Fibroblast of skin of right biceps (primary cell): ENCODE measurements at regions not wholly inside any gene's neighbourhood (a gene's known extent, or its start where the extent isn't known, plus 50 kb on each side); places are given as distances from the start of the nearest gene placed in this dataset.
"Not testable (repeated sequence)": the region's sequence is repeated elsewhere in the genome, so short reads cannot be mapped to it uniquely, and the experiment has no call there.

Source experiments
- DNase-seq: peaks from one replicate; pipeline ENCODE4 v3.0.0-alpha.2; 2013

DNA sequence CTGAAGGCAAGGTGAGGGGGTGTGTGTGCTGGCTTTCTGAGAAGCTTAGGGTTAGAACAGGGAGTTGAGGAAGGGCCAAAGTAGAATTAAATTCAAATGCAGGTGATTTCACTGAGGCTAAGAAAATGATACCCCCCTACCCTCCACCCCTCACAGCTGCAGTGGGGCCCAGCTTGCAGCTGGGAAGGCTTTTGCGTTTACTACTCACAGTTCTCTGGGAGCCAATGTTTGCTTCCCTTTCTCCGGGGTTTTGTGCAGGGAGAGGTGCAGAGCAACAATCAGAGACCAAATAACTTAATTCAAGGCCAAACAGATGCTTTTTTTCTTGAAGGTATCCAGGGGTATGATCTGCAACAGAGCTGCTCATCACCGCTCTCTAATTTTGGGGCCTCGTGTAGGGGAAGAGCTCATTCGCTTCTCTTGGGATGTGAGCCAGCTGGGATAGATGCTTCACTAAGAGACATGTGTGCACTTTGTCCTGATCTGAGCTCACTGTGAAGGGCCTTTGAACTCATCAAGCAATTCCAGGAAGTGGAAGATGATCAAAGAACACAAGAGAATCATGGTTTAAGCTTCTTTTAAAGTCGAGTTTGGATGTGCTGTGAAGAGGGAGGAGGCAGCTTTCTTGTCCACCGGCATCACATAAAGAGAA is 122.7 kb upstream of the C1GALT1C1 start:
- no peak for DNase-seq

DNA sequence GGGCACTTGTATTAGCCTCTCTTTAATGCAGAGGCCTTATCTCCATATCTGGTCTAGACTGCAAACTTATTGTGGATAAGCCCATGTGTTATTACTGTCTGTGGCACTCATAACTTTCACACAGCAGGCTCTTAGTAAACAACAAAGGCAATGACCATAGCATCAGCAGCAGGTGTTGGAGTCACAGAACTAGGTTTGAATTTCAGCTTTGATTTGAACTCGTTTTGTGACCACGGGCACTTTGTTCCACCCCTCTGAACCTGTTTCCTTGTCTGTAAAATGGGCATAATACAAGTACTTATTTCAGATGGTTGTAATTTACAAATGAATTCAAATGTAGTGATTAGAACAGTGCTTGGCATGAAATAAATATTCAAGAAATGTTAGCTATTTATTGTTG is 121.8 kb upstream of the C1GALT1C1 start:
- DNase-seq: no peak

DNA sequence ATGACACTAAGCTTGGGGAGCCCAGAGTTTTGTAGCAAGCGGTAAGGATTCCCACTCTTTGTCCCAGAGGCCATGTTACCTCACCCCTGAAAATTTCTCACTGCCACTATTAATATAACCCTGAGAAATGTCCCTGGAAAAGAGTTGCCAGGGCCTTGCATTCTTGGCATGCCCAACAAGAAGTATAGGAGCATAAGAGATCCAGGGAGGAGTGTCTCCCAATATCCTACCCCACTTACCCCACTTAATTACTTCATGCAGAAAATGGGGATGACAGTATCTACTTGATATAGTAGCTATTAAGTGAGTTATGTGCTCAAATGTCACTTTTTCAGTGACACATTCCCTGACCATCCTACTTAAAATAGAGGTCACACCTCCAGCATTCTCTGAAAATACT is 120.5 kb upstream of the C1GALT1C1 start:
- no peak for DNase-seq

DNA sequence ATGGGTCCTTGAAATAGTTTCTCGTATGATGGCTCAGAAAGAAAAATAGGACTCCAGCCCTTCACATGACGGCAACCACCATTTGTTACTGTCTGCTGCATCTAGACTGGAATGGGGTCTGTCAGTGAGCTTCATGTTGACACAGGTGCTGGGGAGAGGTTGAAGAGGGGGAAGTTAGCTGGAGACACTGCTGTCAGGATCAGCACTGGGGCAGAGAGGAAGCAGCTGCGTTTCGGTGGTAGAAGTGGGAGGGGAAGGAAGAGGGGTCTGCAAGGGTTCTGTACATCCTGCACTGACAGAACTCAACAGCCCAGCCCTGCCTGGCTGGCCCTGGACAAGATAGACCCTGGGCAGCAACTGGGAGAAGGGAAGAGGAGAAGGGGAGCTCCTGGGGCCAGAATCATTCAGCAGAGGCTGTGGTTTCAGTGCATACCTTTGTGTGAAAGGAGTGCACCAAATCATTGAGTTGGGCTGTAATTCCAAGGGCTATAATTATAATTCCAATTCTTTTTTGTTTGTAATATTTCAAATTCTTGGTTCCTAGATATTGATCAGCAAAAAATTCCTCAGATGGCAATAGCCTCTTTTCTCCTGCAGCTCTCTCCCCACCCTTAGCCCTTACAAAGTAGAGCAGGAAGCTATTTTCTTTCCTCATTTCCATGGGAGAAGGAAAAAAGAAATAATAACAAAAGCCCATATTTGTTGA is 119.4 kb upstream of the C1GALT1C1 start:
- peak; percentile 22 for DNase-seq

DNA sequence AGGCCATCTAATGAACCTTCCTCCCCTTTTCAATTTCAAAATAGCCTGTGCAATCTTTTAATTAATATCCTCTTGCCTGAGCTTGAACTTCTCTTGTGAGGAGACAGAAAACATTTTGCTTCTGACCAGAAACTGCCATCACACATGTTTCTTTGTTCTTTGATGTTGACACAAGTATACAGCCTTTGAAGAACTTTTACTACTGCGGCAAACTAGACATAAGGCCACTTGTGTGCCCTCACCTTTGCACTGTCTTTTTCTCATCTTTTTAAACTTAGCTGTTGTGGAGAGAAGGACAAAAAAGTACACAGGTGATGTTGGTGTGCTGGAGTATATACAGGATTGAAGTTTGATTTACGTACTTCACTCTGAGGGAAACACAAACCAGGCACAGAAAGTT is 116.3 kb upstream of the C1GALT1C1 start:
- no peak for DNase-seq

DNA sequence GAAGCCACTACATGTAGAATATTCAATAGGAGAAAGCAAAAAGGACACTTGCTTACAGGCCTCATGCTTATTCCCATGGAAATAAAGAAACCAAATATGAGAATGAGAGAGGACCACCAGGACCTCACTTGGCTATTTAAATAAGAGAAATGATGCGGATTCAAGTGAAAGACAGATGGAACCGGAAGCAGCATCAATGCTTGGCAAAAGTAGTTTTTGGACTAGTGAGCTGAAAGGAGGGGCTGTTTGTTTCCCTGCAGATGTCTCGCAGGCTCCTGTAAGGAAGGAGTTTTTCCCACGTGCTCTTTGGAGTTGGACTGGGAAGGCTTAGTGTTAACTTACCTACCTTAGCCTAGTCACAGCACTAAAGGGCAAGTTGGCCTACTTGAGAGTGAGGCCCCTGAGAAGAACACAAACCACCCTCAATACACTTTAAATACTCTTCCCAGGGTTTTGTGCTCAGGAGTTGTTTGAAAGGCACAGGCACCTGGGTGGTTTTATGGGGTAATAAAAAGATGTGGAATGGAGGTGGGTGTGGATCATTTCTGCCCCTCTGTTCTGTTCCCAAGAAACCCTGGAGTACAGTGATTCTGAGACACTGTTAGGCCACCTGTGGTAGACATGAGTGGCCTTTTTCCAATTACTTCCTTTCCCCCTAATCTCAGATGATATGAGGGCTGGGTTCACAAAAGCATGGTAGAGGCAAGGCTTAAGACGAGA is 113.3 kb upstream of the C1GALT1C1 start:
- no peak for DNase-seq

DNA sequence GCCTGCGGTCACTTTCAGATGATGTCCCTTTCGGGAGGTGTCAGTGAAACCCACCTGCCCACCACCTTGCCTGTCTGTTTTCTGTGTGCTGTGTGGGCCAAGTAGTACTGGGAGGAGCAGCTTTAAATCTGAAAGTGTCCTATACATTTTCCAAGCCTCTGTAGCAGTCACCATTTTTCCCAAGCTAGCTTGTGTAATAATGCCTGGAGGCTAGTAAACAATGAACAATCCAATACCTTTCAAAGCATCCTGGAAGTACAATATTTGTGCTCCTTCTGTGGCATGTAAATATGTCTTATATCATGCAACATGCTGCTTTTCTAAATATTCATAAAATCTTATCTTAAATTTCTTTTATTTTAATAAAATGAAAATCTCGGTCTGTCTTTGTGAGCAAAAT is 111.6 kb upstream of the C1GALT1C1 start:
- no peak for DNase-seq

DNA sequence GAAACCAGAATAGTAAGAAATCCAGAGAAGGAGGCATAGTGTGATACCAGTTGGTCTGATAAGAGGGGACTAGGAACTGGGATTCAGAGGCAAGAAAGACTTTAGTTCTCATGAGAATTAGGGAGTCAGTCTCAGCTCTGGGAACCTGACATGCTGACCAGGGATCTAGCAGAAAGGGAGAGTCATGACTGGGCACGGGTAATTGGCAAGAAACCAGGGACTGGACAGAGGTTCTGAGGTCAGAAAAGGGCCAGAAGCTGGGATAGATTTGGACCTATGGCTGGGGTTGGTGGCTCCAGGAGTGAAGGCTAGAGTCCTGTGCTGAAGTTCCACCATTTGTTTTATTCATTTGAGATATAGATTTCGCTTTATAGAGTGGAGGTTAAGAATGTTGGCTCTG is 110.2 kb upstream of the C1GALT1C1 start:
- DNase-seq: no peak

DNA sequence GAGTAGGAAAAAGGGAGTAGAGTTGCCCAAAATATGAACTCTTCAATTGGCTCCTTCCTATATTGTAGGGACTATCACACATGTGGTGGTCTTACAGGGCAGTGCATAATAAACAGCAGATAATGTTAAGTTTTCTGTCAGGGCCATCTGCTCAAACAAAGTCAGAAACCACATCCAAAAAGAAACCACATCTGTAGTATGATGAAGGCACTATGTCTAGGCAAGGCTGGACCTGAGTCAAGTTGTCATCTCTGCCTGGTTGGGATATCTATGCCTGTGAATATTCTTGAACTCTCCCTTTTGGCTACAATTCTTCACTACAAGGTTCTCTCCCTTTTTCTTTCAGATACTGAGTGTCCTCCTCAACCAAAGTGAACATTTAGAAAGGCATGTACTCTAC is 109.4 kb upstream of the C1GALT1C1 start:
- no peak for DNase-seq

DNA sequence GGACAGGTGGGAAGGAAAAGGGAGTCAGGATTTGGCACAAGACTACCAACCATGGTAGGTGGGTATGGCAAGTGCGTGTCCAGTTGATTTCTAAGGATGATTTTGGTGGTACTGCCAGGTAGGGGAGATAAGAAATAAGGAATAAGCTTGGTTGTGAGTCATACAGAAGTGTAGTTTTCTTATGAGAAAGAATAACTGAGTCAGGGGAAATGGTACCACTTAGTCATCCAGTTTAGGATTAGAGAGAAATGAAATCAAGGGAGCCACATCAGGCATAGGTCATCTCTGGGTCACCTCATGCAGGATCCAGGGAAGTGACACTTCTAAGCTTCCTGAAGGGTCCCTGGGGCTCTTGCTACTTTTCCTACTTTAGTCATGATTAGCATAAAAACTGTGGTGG is 107.1 kb upstream of the C1GALT1C1 start:
- DNase-seq: peak; percentile 64

DNA sequence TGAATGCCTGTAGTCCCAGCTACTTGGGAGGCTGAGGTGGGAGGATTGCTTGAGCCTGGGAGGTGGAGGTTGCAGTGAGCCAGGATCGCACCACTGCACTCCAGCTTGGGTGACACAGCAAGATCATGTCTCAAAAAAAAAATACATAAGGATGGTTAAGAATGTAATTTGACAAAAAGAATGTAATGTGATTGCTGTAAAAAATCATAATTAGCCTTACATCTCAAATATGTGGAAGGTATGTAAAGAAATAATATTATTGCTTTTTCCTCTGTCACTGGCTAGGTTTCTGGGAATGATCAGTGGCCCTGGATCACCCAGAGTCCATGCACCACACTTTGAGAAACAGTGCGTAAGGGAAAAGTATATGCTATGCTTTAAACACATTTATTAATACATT is 106.1 kb upstream of the C1GALT1C1 start:
- peak; percentile 15 for DNase-seq

DNA sequence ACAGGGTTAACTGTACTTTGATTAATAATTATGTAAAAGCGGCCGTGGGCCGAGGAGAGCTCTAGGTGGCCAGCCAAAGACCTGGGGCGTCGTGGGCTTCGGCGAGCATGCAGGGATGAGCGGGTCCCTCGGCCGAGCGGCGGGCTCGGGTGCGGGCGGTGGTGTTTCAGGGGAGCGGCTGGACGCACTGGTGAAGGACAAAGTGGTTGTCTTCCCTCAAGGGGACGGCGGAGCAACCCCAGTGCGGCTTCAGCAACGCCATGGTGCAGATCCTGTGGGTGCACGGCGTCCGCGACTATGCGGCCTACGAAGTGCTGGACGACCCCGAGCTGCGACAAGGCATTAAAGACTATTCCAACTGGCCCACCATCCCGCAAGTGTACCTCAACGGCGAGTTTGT is 103.0 kb upstream of the C1GALT1C1 start:
- DNase-seq: no peak

DNA sequence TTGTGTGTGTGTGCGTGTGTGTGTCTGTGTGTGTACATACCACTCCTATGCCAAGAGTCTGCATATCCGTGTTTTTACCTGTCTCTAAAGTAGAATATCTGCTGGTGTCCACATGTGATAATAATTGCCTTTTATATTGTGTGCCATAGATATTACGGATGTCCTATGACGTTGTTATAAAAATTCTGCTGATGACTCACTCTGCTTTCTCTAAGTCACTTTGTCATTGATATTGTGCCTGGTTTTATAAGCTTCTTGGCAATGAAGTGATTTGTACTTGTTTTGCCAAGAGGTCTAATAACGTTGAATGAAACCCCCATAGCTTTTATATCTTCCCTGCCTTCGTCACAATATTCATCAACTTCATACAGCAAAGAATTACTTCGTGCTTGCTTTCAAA is 102.6 kb upstream of the C1GALT1C1 start:
- DNase-seq: no peak

DNA sequence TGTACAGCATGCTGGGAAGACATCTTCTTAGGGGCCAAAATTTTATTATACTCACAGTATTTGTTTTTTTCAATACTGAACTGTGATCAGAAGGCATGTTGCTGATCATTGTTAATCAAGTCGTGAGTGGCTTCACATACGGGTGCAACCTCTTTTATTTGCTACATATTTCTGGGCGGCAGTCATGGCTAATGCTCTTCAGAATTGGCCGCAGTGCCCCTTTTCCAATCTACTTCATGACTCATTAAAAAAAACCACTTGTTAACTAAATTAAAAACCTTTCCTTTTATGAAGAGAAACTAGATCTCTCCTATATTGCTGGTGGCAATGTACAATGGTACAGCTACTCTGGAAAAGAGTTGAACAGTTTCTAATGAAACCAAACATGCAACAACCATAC is 101.5 kb upstream of the C1GALT1C1 start:
- peak; percentile 10 for DNase-seq

DNA sequence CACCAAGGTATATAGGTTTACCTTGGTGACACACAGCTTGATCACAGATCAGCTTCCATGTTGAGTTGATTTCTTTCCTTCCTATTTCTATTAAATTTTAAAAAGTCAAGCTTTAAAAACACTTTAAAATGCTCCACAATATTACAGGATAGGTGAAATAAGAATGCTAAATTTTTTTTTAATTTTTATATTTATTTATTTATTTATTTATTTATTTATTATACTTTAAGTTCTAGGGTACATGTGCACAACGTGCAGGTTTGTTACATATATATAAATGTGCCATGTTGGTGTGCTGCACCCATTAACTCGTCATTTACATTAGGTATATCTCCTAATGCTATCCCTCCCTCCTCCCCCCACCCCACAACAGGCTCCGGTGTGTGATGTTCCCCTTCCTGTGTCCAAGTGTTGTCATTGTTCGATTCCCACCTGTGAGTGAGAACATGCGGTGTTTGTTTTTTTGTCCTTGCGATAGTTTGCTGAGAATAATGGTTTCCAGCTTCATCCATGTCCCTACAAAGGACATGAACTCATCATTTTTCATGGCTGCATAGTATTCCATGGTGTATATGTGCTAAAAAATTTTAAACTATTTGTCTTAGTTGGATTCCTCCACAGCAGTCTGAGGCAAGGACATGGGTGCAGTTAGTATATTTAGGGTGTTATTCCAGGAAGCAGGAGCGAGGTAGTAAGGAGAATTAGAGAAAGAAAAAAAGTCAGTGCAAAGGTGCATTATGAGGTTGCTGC is 99.8 kb upstream of the C1GALT1C1 start:
- DNase-seq: not testable (repeated sequence)

DNA sequence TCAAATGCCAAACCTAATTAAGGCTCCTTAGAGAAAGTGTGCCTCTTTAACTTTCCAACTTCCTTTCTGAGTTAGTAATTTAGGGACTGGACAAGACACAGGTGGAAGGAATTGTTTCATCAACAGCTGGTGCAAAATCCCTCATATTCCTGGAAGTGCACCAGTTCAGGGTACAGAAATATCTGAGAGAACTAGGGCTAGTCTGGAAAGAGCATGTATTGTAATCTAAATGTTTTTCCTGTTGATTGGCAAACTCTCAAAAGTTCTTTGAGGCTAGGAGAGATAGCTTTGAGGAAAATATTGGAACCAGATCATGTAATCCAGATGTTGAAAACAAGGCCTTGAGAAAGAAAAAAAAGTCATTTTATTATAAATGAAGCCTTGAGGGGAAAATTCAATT is 98.1 kb upstream of the C1GALT1C1 start:
- DNase-seq: no peak

DNA sequence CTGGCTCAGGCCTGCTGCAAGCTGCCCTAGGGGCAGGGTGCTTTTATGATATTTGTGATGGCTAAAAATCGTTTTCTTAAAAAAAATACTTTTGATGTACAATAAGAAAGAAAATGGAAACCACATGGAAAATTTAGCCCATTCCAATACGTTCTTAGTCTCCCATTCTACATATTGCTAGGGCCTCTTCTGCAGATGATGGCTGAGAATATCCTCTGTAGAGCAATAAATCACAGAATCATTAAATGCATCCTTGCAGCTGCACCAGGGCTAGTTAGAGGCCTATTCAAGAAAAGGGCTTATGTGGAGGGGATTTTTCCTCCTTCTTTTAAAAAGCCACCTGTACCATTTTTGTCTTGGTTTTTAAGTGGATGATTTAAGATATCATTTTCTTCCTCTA is 97.6 kb upstream of the C1GALT1C1 start:
- DNase-seq: no peak

DNA sequence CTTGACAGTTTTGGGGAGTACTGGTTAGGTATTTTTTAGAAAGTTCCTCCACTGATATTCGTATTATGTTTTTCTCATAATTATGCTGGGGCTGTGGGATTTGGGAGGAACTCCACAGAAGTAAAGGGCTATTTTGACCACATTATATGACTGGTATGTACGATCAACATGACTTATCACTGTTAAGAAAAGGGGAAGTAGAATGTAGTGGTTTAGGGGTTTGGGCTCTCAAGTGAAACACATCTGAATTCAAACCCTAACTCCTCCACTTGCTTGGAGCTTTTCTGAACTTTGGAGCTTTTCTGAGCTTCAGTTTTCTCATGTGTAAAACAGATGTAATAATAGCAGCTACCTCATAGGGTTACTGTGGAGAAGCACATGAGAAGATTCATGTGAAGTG is 96.4 kb upstream of the C1GALT1C1 start:
- no peak for DNase-seq

DNA sequence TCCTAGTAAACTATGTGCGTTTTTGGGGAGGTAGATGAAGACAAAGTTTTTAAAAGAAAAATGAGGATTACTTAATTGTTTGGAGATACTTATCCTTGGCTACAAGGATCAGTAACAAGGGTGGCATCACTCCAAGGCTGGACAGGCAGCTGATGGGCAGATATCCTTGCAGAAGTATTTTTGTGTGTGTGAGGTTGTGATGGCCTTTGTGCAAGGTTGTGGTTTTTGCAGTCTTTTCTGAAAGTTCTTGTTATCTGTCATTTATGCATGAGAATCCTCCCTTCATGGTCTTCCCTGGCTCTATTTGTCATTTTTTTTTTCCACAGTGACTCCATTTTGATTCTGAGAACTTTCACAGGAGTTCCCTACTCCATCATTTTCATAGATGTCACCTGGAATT is 96.0 kb upstream of the C1GALT1C1 start:
- DNase-seq: no peak

DNA sequence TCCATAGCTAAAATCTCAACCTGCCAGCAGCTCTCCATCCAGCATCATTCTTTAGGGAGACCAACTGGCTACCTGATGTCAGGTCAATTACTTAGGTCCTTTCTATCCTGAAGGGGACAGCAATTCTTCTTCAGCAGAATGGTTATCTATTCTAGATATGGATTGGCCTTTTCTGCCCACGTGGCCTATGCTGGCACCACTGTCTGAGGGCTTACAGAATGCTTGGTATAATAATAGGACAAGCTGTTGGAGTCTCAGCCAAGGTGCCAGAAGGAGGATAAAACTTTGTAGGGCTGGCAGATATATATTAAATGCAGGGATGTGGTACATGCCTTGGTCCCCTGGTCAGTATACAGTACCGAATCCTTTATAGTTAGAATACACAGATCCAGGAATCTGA is 89.8 kb upstream of the C1GALT1C1 start:
- DNase-seq: no peak

DNA sequence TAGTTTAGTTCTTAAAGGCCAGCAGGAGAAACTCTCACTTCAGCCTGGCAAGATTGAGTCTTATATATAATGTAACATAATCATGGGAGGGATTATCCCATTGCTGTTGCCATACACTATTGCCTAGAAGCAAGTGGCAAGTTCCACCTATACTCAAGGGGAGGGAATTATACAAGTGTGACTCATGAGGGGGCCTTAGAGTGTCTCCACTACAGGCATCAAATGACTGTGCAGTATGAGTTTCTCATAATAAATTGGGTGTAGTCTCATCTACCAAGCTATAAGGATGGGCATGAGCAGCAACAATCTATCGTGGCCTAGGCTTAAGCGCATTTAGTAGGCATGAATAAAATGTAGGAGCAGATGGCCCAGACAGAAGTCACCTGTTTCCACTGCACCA is 89.1 kb upstream of the C1GALT1C1 start:
- no peak for DNase-seq

DNA sequence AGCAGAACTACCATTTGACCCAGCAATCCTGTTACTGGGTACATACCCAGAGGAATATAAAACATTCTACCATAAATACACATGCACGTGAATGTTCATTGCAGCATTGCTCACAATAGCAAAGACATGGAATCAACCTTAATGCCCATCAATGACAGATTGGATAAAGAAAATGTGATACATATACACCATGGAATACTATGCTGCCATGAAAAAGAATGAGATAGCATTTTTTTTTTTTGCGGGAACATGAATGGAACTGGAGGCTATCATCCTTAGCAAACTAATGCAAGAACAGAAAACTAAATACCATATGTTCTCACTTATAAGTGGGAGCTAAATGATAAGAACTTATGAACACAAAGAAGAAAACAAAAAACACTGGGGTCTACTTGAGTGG is 72.5 kb upstream of the C1GALT1C1 start:
- not testable (repeated sequence) for DNase-seq

DNA sequence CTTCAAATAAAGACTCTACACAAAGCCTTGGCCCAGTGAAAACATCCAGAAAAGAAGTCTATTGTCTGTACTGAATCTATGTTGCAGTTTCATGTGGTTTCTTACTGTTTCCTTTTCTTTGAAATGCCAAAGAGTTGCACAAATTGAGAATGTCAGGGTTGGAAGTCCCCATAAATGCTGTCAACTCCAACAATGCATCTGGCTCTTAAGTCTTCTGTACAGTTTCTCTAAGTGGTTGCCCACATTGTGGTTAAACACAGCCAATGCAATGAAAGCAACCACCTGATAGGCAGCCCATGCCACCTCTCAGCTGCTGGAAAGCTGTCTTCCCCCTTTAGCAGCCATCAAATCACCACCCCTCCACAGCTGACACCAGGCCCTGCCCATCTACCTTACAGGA is 67.2 kb upstream of the C1GALT1C1 start:
- DNase-seq: no peak

DNA sequence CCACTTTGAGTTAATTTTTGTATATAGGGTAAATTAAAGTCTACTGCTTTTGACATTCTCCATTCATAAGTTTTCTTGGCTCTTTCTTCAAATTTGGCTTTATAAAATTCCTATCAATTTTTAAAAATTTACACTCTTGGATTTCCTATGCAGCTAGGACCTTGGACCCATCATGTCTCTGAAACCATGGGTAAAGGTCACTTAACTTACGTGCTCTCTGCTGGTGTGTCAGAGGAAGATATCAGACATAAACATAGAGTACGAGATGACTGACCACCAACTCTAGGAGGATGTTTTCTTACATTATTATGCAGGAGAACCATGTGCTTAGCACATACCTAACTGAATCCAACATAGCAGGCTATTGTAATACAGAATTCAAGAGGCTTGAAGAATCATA is 62.5 kb upstream of the C1GALT1C1 start:
- DNase-seq: no peak
